H1 (cell line): ENCODE measurements at regions not wholly inside any gene's neighbourhood (a gene's known extent, or its start where the extent isn't known, plus 50 kb on each side); places are given as distances from the start of the nearest gene placed in this dataset.

ENCODE experiments used
- EZH2 ChIP-seq: fragments of 200-600 bp; sonication (generic); IDR thresholded peaks from 2 replicates; pipeline ENCODE4 v1.7.1; 2012; ENCODE audit warnings: low read depth, mild to moderate bottlenecking, moderate library complexity, low read length, inconsistent platforms; ENCODE audit not compliant: severe bottlenecking
- USF2 ChIP-seq: IDR thresholded peaks from 2 replicates; pipeline ENCODE4 v1.6.1; 2011; ENCODE audit warnings: low read length, improper control_type of control experiment

GRCh38 chr6:146990284-146990683 is 213.9 kb upstream of the STXBP5 start:
- TF ChIP-seq EZH2 (no peak), USF2 (no peak)
